SW 1271 (cell line): ENCODE measurements at regions not wholly inside any gene's neighbourhood (a gene's known extent, or its start where the extent isn't known, plus 50 kb on each side); places are given as distances from the start of the nearest gene placed in this dataset.

ENCODE experiments used
- DNase-seq, 2 experiments: peaks; one replicate each; lab custom pipeline; 2025; lab: John Stamatoyannopoulos, UW

DNA sequence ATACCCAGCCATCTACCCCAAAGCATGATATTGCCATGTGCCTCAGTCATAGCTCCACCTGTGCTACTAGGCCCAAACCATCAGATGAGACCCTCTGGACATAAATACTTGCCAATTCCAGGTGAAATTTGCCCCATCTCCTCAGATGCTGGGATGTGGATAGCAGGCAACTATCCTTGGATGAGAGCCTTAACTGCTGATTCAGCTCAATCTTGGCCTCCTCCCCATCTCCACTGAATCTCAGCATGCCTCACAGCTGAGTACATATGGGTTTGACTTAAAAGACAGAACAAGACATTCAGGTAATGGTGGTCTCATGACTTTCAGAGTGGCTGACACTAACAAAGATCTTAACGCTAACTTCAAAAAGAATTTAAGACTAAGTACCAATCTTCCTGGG, 50.8 kb upstream of the KLHL13 start:
- DNase-seq, result no peak

DNA sequence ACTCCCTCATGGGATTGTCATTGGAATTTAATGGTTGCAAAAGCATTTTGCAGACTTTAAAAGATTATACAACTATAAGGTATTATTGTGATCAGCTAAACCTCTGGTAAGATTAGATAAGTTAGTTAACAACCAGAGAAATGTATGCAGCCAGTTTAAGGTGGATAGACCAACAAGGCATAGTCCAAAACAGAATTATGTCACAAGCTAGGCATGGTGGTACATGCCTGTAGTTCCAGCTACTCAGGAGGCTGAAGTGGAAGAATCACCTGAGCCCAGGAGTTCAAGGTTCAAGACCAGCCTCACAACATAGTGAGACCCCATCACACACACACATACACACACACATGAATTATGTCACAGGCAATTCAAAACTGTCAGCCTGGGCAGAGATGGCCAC, 54.7 kb upstream of the KLHL13 start:
- no peak for DNase-seq

DNA sequence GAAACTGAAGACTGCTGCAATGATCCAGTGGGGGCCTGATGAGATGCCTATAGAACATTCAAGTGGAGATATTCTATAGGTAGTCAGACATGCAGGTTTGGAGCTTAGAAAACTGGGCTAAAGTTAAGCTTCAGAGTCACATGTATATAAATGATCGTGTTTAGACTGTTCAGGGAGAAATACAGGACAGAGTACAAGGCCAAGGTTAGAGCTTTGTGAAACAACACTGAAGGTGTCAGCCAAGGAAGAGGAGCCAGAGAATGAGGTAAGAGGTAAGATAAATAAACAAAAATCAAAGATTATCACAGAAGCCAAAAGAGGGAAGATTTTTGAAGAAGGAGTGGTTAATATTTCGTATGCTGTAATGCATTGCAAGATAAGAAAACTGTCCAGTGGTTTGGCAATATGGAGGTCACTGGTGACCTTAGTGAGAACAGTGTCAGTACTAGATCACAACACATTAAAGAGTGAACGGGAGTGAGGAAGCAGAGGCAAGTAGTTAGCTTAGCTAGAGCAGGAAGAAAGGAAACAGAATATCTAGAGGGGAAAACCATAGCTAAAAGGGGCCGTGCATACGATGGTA, 58.0 kb upstream of the KLHL13 start:
- DNase-seq, result no peak

DNA sequence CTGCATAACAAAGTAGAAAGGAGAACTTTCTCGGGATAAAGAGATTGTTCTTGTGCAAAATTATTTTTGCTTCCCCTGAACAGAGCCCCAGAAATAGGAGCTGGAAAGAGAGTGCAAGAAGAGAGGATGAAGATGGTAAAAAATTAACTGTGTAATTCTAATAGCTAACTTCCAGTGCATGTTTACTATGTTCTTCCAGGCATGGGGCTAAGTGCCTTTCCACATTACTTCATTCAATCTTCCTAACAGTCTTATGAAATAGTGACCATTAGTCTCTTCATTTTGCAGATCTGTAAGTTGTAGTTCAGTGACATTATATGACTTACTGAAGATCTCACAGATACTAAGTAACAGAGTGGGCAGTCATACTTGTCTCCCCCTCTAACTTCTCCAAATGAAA, 61.1 kb upstream of the KLHL13 start:
- DNase-seq, result no peak

DNA sequence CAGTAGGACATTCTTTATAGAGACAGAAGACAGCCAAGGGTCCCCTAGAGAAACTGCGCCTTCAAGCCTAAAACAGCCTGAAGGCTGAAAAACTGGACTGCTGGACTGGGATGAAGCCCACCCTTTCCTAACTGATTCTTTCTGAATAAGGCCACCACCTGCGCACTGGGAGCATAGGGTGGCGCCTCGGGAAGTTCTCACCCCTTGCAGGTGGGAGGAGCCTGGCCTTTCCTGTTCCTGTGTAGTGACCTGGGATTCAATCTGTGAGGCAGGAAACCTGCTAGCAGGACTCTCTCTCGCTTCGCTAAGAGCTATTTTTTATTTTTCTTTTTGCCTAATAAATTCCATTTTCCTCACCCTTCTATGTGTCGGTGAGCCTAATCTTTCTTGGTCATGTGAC, 61.8 kb upstream of the KLHL13 start:
- no peak for DNase-seq

DNA sequence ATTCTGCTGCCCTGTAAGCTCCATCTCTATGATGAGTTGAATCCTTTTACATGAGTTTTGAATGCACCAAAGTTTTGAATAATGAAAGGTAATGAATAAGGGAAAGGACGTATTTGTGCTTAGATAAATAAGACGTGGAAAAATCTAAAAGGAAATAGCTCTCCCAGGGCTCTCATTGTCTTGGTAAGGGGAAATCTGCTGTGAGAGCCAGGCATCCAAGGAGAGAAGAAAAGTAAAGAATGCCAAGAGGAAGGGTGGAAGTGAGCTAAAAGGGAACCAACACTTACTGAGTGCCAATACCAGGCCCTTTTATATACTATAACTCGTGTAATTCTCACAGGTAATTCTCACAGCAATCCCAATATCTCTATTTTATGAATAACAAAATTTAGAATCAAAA, 62.6 kb upstream of the KLHL13 start:
- no peak for DNase-seq

DNA sequence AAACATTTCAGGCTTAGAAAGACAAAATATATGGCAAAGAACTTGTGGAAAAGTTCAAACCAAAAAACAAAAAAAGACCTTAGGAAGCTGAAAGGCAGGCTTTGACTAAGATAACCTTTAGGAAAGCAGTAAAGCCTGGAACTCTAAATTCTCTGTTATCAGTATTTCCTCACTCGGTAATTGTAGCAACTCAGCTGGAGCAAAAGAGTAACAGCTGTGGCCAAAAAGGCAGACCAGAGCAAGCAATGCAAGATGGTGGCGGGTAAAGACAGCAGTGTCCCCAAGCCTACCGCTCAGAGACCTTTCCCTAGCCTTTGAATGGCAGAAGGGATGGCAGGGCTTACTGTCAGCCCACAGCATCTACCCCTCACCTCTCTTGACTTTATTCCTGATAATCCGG, 63.1 kb upstream of the KLHL13 start:
- no peak for DNase-seq

DNA sequence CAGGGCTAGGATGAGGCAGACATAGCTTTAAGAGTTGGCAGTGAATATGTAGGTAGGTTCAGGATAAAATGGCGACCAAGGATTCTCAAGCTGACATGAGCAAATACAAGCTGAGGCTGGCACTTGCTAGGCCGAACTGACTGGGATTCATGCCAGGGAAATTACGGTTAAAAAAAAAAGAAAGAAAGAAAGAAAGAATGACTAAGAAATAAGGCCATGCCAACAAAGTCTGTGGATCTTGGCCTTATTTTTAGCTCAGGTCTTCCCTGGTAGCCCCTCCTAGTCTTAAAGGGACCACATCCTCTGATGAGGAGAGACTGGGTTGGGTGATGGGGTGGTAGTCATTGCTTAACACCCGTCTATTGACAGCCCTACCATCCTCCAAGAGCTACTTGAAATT, 64.4 kb upstream of the KLHL13 start:
- DNase-seq, result no peak

DNA sequence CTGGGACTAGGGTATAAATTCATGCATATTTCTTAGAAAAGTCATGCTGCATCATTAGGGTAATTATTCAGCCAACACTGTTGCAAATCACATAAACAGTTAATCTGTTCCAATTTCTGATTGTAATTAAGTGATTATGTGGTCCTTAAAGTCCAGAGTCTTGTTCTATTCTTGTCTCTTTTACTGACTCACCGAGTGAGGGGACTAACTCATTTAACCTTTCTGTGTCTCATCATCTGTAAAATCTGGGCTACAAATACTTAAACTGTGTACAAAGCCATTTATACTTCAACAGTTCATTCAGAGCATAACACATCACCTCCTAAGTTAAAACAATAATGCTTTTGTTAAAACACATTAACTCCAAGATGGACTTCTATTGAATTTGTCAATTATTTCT, 65.4 kb upstream of the KLHL13 start:
- DNase-seq, result no peak

DNA sequence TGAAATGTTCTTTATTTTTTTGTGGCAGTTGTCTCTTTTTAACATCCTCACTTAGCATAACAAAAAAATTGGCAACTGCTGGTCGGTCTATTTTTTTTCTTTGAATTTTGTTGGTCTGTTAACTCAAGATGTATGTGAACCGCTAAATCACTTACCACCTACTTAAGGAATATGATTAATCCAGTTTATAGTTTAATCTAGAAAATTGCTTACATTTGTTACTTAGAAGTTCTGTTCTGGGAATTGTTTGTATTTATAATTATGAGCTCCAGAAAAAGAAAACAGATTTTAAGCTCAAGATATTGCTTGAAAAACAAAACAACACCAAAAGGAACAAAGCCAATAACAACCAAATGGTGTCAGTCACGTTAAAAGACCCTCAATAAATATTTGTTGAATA, 66.1 kb upstream of the KLHL13 start:
- DNase-seq, result no peak

DNA sequence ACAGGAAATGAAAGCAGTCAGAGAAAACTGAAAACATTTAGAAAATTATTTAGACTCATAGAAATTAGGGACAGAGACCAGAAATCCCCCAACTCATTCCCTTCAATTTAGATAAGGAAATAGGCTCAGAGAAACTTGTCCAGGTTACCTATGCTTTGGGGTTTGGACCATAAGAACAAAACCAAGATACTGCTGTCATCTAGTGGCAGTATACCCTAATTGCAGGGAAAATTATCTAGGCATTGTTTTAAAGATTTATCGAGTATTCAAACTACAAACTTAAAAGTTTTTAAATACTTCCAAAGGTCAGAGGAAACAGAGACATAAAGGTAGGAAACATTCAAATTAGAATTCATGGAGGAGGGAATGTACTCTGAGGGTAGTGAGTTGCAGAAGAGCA, 67.0 kb upstream of the KLHL13 start:
- DNase-seq, result no peak

DNA sequence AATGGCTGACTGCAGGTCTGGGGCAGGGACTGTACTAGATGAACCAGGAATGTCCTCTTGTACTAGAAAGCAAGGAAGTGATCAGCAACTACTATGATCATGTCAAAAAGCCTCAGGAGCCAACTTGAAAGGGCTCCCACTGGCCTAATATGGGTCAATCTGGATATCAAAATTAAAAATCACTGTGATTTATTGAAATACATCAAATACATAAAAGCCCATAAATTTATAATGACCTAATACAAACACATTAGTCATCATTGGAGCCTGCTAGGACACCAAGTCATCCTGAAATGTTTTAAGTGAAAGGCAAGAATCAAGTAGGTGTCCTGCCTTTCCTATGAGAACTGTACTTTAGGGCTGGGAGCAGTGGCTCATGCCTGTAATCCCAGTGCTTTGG, 70.5 kb upstream of the KLHL13 start:
- no peak for DNase-seq

DNA sequence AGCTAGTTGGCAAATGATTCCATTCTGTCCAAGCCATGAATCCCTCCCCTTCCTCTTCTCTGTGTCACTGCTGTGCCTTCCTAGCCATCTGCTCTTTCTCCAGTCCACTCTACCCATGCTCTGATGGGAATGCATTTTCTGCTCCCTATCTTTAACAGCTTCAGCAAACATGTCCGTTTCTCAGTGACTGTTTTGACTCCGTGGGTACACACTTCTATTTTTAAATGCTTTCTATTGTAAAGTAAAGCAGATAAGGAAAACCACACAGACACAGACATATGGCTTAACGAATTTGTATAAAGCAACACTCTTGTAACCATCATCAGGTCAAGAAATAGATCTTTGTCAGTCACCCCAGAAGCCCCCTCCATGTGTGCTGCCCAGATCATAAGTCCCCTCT, 72.4 kb upstream of the KLHL13 start:
- DNase-seq, result no peak

DNA sequence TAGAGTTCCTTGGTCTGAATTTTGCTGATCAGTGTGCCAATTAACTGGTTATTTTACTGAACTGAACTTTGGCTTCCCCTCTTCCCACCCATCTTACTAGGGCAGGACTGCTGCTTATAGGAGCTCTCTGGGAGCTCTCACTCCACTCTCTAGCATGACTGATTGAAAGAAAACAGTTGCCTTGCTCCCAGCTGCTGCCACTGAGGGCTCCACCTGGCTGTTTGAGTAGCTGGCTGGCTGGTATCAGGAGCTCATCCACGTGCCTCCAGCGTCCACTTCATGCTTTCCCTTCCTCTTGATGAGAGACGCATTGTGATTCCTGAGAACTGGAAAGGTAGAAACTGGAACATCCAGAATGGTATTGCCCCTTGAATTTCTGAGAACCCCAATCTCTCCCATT, 73.0 kb upstream of the KLHL13 start:
- DNase-seq, result no peak

DNA sequence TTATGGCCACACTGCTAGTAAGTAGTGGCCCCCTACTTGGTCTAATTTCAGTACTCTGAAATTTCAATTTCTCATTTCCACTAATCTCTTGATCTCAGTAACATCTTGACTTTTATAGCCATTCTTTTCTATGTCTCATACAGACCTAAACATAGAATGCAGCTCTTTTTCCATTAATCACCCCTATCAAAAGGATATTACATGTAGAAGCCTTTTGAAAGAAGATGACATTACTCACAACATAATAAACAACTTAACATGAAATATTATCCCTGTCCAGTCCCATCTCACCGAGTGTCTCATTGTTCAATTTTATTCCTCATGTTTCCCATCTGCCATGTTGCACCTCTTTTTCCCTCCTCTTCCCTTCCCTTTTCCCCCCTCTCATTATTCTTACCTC, 81.1 kb upstream of the KLHL13 start:
- no peak for DNase-seq

DNA sequence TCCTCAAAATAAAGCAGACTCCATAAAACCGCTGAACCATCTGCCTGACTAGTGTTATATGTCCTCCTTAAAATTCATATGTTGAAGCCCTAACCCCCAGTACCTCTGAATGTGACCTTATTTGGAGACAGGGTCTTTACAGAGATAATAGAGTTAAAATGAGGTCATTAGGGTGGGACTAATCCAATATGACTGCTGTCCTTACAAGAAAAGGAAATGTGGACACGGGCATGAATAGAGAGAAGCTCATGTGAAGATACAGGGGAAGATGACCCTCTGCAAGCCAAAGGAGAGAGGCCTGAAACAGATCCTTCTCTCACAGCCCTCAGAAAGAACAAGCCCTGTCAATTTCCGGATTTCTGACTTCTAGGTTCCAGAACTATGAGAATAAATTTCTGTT, 82.0 kb upstream of the KLHL13 start:
- DNase-seq, result no peak

DNA sequence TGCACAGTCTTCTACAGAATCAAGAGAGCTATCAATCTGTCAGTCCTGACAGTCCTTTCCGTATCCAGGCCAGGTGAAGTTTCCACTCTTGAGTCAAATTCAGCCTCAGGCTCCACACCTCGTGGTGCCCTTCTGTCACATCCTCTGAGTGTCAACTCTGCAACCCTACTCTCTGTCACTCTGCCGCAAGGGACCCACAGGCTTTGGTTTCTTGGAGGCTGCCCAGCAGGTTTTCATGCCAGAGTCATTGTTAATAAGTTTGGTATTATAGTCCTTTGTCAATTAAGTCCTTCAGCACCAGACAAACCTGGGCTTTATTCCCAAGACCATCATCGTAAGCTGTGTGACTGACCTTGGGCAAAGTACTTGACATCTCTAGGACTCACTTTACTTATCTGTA, 83.4 kb upstream of the KLHL13 start:
- DNase-seq, result no peak

DNA sequence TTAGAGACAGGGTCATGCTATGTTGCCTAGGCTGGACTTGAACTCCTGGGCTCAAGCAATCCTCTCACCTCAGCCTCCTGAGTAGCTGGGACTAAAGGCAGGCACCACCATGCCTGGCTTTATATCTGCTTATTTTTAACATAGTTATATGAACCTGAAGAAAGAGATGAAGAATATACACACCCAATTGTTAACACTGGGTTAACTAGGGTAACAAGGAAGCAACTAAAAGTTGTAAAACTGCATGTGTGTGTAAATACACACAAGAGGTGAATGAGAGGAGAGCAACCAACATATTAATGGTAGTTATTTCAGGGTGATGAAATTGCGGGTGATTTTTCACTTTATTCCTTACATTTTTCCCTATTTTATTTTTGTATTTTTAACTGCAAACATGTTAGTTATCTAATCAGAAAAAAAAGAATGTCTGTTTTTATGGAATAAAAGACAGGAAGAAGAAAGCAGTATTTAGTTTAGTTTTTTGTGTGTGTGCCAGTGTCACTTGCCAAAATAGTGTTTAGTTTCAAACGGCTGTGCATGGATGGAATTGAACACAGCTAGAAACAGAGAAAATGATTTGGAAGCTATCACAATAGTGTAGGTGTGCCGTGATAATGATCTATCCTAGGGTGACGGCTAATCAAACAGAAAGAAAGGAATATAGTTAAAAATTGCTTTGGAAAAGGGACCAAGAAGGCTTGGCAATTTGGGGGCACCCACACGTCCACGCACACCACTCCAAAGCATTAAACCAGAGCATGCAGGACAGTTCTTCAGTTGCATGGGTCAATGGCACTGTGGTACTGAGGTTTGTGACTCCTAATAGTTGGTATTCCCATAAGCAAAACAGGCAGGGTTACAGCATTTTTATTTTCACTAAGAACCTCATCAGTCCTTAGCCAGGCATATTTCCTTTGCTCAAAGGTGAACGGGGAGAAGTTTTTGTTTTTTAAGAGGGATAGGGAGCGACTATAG, 89.1 kb upstream of the KLHL13 start:
- DNase-seq, result no peak

DNA sequence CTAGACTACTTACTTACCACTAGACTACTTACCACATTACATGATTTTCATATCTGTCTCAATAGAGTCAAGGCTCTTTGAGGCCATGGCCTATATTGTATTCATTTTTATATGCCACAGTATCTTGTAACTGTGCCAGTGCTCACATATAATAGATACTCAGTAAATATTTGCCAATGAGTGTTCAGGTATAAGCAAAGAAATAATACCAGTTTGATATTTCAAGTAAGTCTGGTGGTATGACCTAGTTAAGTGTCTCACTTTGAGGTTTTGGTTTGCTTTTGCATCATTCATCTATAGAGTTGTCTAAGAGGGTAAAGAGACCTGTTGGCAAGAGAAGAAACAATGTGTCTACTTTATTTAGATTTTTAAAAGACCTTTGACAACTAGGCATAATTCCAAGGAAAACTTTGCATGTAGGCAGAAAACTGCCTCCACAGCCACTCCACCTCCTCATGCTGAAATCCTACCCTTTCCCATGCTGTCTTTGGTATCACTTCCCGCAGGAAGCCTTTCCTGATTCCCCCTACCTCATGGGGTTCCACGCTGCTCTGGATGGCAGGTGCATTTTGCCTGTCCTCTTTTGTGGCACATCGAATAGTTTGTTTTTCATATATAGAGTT, 91.3 kb upstream of the KLHL13 start:
- no peak for DNase-seq

DNA sequence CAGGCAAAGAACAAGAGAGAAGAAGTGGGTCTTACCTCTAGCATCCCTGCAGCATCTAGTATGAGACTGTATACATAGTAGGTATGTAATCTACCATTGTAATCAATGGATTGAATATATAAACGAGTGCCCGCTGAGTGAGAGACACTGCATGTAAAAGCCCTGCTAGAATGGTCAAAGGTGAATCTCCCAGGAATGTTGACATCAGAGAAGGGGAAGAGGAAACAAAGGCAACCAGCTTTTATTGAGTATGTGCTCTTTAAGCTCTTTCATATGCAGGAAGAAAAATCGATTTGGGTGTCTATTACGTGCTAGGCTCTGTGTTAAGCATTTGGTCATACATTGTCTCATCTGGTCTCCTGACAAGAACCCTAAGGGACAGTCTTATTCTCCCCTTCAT, 91.9 kb upstream of the KLHL13 start:
- no peak for DNase-seq

DNA sequence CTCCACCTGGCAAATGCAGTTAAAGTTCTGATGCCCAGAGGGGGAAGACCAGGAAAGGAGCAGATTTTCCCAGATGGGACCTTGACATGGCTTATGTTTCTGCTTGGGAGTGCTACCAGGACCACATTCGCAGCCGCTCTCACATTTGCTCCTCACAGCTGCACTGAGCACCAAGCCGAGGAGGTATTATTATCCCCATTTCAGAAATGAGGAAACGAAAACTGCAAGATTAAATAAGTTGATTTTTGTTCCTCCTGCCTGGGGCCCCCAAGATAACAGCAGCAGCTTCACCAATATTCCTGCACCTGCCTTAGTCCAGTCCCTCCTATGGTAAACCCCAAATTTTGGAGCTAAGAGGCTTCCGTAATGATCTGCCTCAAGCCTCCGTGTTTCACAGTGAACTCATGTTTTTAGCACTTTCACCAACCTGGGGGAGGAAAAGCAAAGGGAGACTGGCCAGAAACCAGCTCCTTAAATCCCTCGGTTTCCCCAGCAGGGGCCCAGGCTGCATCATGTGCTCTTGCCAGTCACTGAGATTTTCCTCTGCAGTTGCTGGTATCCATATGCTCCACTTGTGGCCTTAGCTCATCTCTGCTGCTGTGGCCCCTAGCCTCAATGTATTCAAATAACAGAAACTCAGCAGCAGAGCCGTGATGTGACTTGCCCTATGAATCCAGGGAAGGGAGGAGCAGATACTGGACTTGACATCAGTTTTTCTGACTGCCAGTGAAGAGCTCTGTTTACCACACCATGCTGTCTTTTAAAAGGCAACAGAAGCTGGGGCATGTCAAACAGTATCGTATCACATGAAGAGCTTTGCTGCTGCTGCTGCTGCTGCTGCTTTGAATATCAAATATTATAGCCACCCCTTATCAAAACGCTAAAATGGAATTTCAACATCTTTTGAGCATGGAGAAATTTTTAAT, 95.5 kb upstream of the KLHL13 start:
- DNase-seq, result no peak

DNA sequence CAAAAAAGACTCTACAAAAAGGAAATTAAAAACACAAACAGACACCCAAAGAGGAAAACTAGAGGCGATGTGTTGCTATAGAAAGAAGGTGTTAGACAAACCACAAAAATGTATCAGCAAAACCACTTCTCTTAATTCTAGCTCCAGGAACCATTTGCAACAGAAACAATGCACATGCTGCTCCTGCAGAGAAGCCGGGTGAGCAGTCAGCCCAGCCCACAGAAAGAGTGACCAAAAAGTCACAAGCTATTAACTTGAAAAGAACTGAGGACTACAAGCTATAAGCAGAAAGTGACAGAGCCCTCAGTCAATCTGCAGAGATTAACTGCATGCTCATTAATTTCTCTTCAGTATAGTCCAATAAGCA, 96.2 kb upstream of the KLHL13 start:
- DNase-seq, result no peak
